Esophagus muscularis mucosa (tissue), 4 donors: ENCODE measurements at regions not wholly inside any gene's neighbourhood (a gene's known extent, or its start where the extent isn't known, plus 50 kb on each side); places are given as distances from the start of the nearest gene placed in this dataset.

Experiments used
- CTCF ChIP-seq, 3 experiments: fragments of 200-600 bp in 2 of 3; fragments of 450-650 bp in 1 of 3; sonication (generic) in 2 of 3; IDR thresholded peaks; one replicate each; pipeline ENCODE4 v1.5.1; 2017 to 2019; ENCODE audit warnings: antibody characterized with exemption in 3 of 3, mild to moderate bottlenecking in 2 of 3, moderate library complexity in 1 of 3
- EP300 ChIP-seq: sonication (generic); formaldehyde crosslinking; IDR thresholded peaks from one replicate; pipeline ENCODE4 v1.6.1; 2017; ENCODE audit warnings: antibody characterized with exemption
- POLR2A ChIP-seq: fragments of 450-650 bp; IDR thresholded peaks from one replicate; pipeline ENCODE4 v1.6.1; 2017; ENCODE audit warnings: antibody characterized with exemption, moderate library complexity, mild to moderate bottlenecking, low read depth

- TF ChIP-seq EP300 (no peak), POLR2A (no peak), CTCF (IDR thresholded peaks at IDR 0.05) (no peak)
Observed at GRCh38 chr4:13059019-13059418, 425.1 kb downstream of the RAB28 start.
